GM12878 (cell line): ENCODE measurements at regions not wholly inside any gene's neighbourhood (a gene's known extent, or its start where the extent isn't known, plus 50 kb on each side); places are given as distances from the start of the nearest gene placed in this dataset.

ENCODE experiments used
- ATAC-seq: fragments of 200-7000 bp; cut with Tn5 transposase; 3 replicates; pipeline ENCODE4 v1.9.1; 2020; ENCODE audit warnings: mild to moderate bottlenecking, moderate library complexity
- BruUV-seq: library from RNA; stranded (reverse); fragments of 400-500 nt; replicated peaks from 2 replicates; lab custom pipeline; 2021; lab: Mats Ljungman, UMichigan
- CTCF ChIA-PET: fragments of 300-600 bp; sonication (Branson Sonifier 250); formaldehyde crosslinking; extraction: SDS; loops from one replicate; lab custom pipeline; 2021; ENCODE audit warnings: inconsistent platforms; lab: Yijun Ruan, JAX
- POLR2A ChIA-PET: fragments of 350-600 bp; formaldehyde crosslinking; extraction: SDS; loops from one replicate; lab custom pipeline; 2021; ENCODE audit warnings: inconsistent platforms; lab: Charles Lee
- RAD21 ChIA-PET: fragments of 300-600 bp; sonication (Branson Sonifier 250); formaldehyde crosslinking; loops from one replicate; lab custom pipeline; 2023; ENCODE audit warnings: antibody characterized with exemption; ENCODE audit not compliant: unreplicated experiment; lab: Charles Lee
- SMC1A ChIA-PET: fragments of 300-600 bp; sonication (Branson Sonifier 250); formaldehyde crosslinking; loops from one replicate; lab custom pipeline; 2023; ENCODE audit not compliant: unreplicated experiment, uncharacterized antibody; lab: Charles Lee
- DNase-seq: peaks from one replicate; pipeline ENCODE4 v3.0.0-alpha.2; 2011; ENCODE audit warnings: low read depth, low spot score
- FAIRE-seq: peaks from 3 replicates; lab custom pipeline; 2011; peaks lifted over from hg19 to GRCh38; lab: Jason Lieb, UNC
- H2AFZ ChIP-seq: 2 replicates; pipeline ENCODE4 v1.6.0; 2011; ENCODE audit warnings: low read depth, low read length, control low read depth; ENCODE audit not compliant: control insufficient read depth
- H3K27ac ChIP-seq: 2 replicates; pipeline ENCODE4 v1.5.1; 2011; ENCODE audit warnings: control low read depth; ENCODE audit not compliant: control insufficient read depth, insufficient read depth
- H3K27me3 ChIP-seq, 2 experiments: replicated peaks in 1 of 2; 2 replicates each; pipeline versions ENCODE4 v1.6.0 to v1.6.1; 2011; ENCODE audit warnings: low read length in 1 of 2; ENCODE audit not compliant: control insufficient read depth in 2 of 2, insufficient read depth in 2 of 2
- H3K36me3 ChIP-seq, 2 experiments: 2 replicates each; pipeline ENCODE4 v1.5.1; 2011; ENCODE audit warnings: low read length in 1 of 2; ENCODE audit not compliant: control insufficient read depth in 2 of 2, insufficient read depth in 2 of 2
- H3K4me1 ChIP-seq: 2 replicates; pipeline ENCODE4 v1.6.1; 2011; ENCODE audit warnings: mild to moderate bottlenecking, low read length, moderate library complexity, mixed read lengths; ENCODE audit not compliant: control insufficient read depth, insufficient read depth
- H3K4me2 ChIP-seq: 2 replicates; pipeline ENCODE4 v1.6.0; 2011; ENCODE audit warnings: control low read depth; ENCODE audit not compliant: control insufficient read depth, insufficient read depth
- H3K4me3 ChIP-seq: fragments of 200-600 bp; sonication (generic); 2 replicates; pipeline ENCODE4 v1.5.1; 2016
- H3K79me2 ChIP-seq: 2 replicates; pipeline ENCODE4 v1.6.0; 2011; ENCODE audit warnings: low read length; ENCODE audit not compliant: control insufficient read depth, insufficient read depth
- H3K9ac ChIP-seq: 2 replicates; pipeline ENCODE4 v1.8.0; 2011; ENCODE audit warnings: low read length, control low read depth, mixed read lengths; ENCODE audit not compliant: control insufficient read depth, insufficient read depth
- H3K9me3 ChIP-seq: replicated peaks from 3 replicates; pipeline ENCODE4 v1.5.1; 2011; ENCODE audit warnings: mild to moderate bottlenecking, low read length; ENCODE audit not compliant: control insufficient read depth, insufficient read depth
- H4K20me1 ChIP-seq: 2 replicates; pipeline ENCODE4 v1.6.0; 2011; ENCODE audit not compliant: control insufficient read depth, insufficient read depth
- BRCA1 ChIP-seq: IDR thresholded peaks from 2 replicates; pipeline ENCODE4 v1.6.1; 2011; ENCODE audit warnings: low read depth, low read length, improper control_type of control experiment
- CBFB ChIP-seq: IDR thresholded peaks from 2 replicates; pipeline ENCODE4 v1.6.1; 2016; ENCODE audit warnings: antibody characterized with exemption, low read depth
- CREB1 ChIP-seq: IDR thresholded peaks from 2 replicates; pipeline ENCODE4 v1.6.1; 2012; ENCODE audit warnings: low read depth, mild to moderate bottlenecking, inconsistent platforms
- JUND ChIP-seq: IDR thresholded peaks from 2 replicates; pipeline ENCODE4 v1.6.1; 2012; ENCODE audit warnings: low read depth, mild to moderate bottlenecking, low read length, improper control_type of control experiment, moderate library complexity
- KAT2A ChIP-seq: conservative IDR thresholded peaks from 2 replicates; pipeline ENCODE4 v1.6.1; 2011; ENCODE audit warnings: low read depth, low read length; ENCODE audit not compliant: control insufficient read depth
- LARP7 ChIP-seq: fragments of 450-650 bp; IDR thresholded peaks from 2 replicates; pipeline ENCODE4 v1.6.1; 2017; ENCODE audit warnings: mild to moderate bottlenecking
- MYB ChIP-seq: fragments of 150-350 bp; IDR thresholded peaks from 2 replicates; pipeline ENCODE4 v1.6.1; 2014; ENCODE audit warnings: mild to moderate bottlenecking, low read depth, low read length, borderline replicate concordance
- NRF1 ChIP-seq: conservative IDR thresholded peaks from 2 replicates; pipeline ENCODE4 v1.6.1; 2011; ENCODE audit warnings: mild to moderate bottlenecking, low read depth, low read length, improper control_type of control experiment
- PAX8 ChIP-seq: fragments of 450-650 bp; IDR thresholded peaks from 2 replicates; pipeline ENCODE4 v1.6.1; 2017; ENCODE audit warnings: mild to moderate bottlenecking, moderate library complexity
- RCOR1 ChIP-seq: conservative IDR thresholded peaks from 2 replicates; pipeline ENCODE4 v1.6.1; 2012; ENCODE audit warnings: low read depth, low read length, improper control_type of control experiment
- SIN3A ChIP-seq: IDR thresholded peaks from 2 replicates; pipeline ENCODE4 v1.6.1; 2012; ENCODE audit warnings: low read depth, low read length, improper control_type of control experiment
- SPI1 ChIP-seq: IDR thresholded peaks from 2 replicates; pipeline ENCODE4 v1.6.1; 2011; ENCODE audit warnings: low read depth, mild to moderate bottlenecking, low read length, moderate library complexity, borderline replicate concordance; ENCODE audit not compliant: insufficient read depth
- WRNIP1 ChIP-seq: IDR thresholded peaks from 2 replicates; pipeline ENCODE4 v1.6.1; 2011; ENCODE audit warnings: low read depth, low read length, improper control_type of control experiment, borderline replicate concordance
- WGBS: methylation state at CpG from one replicate; pipeline ENCODE4 v1.1.6; 2016; ENCODE audit warnings: low lambda C conversion rate; ENCODE audit not compliant: insufficient replicate concordance, insufficient coverage; ENCODE audit errors: missing lambda C conversion rate; 5-methylcytosine and 5-hydroxymethylcytosine counted together
- in situ Hi-C: fragments of 300-500 bp; cut with MboI; formaldehyde crosslinking; loops from 9 replicates; pipeline ENCODE4 v1.14.3; 2018; ENCODE audit warnings: mixed read lengths
- intact Hi-C: fragments of 100-400 bp; cut with micrococcal nuclease; formaldehyde crosslinking; loops from one replicate; pipeline ENCODE4 v1.14.2; 2022; ENCODE audit not compliant: unreplicated experiment
- TF ChIP-seq, protein P1 (sequence below): fragments of 450-650 bp; IDR thresholded peaks from 2 replicates; pipeline ENCODE4 v1.6.1; 2018; ENCODE audit warnings: mild to moderate bottlenecking, low read depth, moderate library complexity; ENCODE audit not compliant: partially characterized antibody
- TF ChIP-seq, protein P2 (sequence below): fragments of 450-650 bp; IDR thresholded peaks from 2 replicates; pipeline ENCODE4 v1.6.1; 2016; ENCODE audit warnings: mild to moderate bottlenecking
- TF ChIP-seq, protein P3 (sequence below): fragments of 450-650 bp; conservative IDR thresholded peaks from 2 replicates; pipeline ENCODE4 v1.6.1; 2017; ENCODE audit warnings: mild to moderate bottlenecking, moderate library complexity
- TF ChIP-seq, protein P4 (sequence below): fragments of 450-650 bp; IDR thresholded peaks from 2 replicates; pipeline ENCODE4 v1.6.1; 2017; ENCODE audit warnings: mild to moderate bottlenecking

DNA sequence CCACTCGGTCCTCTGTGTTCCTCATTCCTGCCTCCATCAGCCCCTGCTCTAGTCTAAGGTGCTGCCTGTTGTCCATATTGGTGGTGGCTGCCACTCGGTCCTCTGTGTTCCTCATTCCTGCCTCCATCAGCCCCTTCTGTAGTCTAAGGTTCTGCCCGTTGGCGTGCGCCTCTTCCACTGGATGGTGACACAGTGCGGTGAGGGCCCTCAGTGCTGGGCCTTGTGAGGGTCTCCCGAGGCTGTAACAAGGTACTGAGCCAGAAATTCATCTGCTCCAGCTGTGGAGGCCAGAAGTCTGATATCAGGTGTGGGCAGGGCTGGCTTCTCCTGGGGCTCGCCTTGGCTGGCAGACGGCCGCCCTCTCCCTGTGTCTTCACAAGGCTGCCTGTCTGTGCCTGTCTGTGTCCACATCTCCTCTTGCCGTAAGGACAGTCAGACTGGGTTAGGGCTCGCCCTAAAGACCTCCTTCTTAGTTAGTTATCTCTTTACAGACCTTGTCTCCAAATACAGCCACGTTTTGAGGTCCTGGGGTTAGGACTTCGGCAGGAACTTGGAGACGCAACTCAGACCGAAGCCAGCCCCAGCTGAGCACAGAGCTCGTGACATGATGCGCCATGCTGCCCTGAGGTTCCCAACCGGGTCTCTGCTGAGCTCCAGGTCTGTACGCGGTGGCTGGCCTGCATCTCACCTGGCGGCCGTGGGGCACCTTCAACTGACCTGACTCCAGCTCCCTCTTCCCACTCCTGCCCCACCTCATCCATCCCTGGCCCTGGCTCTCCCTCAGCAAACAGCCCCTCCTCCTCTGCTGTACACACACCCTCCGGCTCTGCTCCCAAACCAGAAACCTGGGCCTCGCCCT lies 181.4 kb upstream of the SHH start:
- H3K4me1 ChIP-seq: peaks cover 15% of the 10 kb centered on the region
- no TSS peak for BruUV-seq
- no peak overlapping the region for H2AFZ ChIP-seq
- RAD21 ChIA-PET: no interaction called here
- H3K27ac ChIP-seq: no peak overlapping the region
- H3K36me3 ChIP-seq: no peaks in the 10 kb centered on the region
- WGBS: 49% methylated on average over 25 of the region's 25 CpGs
- no peaks in the 10 kb centered on the region for H3K79me2 ChIP-seq
- H3K9me3 ChIP-seq: no peaks in the 10 kb centered on the region; the same call in 2 of the 3 replicates
- H3K27me3 ChIP-seq: no peaks in the 10 kb centered on the region
- in situ Hi-C loops: no loop called here
- H3K9ac ChIP-seq: no peak overlapping the region
- TF ChIP-seq PAX8 (no peak), CREB1 (no peak), MYB (no peak), SIN3A (no peak), CBFB (no peak), LARP7 (no peak), BRCA1 (no peak), RCOR1 (no peak), JUND (no peak), NRF1 (no peak), SPI1 (no peak), KAT2A (no peak), WRNIP1 (no peak)
- TF ChIP-seq, protein P1, sequence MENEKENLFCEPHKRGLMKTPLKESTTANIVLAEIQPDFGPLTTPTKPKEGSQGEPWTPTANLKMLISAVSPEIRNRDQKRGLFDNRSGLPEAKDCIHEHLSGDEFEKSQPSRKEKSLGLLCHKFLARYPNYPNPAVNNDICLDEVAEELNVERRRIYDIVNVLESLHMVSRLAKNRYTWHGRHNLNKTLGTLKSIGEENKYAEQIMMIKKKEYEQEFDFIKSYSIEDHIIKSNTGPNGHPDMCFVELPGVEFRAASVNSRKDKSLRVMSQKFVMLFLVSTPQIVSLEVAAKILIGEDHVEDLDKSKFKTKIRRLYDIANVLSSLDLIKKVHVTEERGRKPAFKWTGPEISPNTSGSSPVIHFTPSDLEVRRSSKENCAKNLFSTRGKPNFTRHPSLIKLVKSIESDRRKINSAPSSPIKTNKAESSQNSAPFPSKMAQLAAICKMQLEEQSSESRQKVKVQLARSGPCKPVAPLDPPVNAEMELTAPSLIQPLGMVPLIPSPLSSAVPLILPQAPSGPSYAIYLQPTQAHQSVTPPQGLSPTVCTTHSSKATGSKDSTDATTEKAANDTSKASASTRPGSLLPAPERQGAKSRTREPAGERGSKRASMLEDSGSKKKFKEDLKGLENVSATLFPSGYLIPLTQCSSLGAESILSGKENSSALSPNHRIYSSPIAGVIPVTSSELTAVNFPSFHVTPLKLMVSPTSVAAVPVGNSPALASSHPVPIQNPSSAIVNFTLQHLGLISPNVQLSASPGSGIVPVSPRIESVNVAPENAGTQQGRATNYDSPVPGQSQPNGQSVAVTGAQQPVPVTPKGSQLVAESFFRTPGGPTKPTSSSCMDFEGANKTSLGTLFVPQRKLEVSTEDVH: no peak
- TF ChIP-seq, protein P2, sequence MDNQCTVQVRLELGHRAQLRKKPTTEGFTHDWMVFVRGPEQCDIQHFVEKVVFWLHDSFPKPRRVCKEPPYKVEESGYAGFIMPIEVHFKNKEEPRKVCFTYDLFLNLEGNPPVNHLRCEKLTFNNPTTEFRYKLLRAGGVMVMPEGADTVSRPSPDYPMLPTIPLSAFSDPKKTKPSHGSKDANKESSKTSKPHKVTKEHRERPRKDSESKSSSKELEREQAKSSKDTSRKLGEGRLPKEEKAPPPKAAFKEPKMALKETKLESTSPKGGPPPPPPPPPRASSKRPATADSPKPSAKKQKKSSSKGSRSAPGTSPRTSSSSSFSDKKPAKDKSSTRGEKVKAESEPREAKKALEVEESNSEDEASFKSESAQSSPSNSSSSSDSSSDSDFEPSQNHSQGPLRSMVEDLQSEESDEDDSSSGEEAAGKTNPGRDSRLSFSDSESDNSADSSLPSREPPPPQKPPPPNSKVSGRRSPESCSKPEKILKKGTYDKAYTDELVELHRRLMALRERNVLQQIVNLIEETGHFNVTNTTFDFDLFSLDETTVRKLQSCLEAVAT: no peak
- TF ChIP-seq, protein P3, sequence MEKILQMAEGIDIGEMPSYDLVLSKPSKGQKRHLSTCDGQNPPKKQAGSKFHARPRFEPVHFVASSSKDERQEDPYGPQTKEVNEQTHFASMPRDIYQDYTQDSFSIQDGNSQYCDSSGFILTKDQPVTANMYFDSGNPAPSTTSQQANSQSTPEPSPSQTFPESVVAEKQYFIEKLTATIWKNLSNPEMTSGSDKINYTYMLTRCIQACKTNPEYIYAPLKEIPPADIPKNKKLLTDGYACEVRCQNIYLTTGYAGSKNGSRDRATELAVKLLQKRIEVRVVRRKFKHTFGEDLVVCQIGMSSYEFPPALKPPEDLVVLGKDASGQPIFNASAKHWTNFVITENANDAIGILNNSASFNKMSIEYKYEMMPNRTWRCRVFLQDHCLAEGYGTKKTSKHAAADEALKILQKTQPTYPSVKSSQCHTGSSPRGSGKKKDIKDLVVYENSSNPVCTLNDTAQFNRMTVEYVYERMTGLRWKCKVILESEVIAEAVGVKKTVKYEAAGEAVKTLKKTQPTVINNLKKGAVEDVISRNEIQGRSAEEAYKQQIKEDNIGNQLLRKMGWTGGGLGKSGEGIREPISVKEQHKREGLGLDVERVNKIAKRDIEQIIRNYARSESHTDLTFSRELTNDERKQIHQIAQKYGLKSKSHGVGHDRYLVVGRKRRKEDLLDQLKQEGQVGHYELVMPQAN: no peak
- TF ChIP-seq, protein P4, sequence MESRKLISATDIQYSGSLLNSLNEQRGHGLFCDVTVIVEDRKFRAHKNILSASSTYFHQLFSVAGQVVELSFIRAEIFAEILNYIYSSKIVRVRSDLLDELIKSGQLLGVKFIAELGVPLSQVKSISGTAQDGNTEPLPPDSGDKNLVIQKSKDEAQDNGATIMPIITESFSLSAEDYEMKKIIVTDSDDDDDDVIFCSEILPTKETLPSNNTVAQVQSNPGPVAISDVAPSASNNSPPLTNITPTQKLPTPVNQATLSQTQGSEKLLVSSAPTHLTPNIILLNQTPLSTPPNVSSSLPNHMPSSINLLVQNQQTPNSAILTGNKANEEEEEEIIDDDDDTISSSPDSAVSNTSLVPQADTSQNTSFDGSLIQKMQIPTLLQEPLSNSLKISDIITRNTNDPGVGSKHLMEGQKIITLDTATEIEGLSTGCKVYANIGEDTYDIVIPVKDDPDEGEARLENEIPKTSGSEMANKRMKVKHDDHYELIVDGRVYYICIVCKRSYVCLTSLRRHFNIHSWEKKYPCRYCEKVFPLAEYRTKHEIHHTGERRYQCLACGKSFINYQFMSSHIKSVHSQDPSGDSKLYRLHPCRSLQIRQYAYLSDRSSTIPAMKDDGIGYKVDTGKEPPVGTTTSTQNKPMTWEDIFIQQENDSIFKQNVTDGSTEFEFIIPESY: no peak
- no peak for ATAC-seq
- no peak for DNase-seq
- SMC1A ChIA-PET: no interaction called here
- intact Hi-C loops: no loop called here
- H4K20me1 ChIP-seq: no peaks in the 10 kb centered on the region
- no peak overlapping the region for H3K4me3 ChIP-seq
- H3K4me2 ChIP-seq: no peak overlapping the region
- POLR2A ChIA-PET: no interaction called here
- FAIRE-seq: no peak
- CTCF ChIA-PET: no interaction called here
